ENCODE measurements at regions not wholly inside any gene's neighbourhood (a gene's known extent, or its start where the extent isn't known, plus 50 kb on each side); places are given as distances from the start of the nearest gene placed in this dataset.

DNA sequence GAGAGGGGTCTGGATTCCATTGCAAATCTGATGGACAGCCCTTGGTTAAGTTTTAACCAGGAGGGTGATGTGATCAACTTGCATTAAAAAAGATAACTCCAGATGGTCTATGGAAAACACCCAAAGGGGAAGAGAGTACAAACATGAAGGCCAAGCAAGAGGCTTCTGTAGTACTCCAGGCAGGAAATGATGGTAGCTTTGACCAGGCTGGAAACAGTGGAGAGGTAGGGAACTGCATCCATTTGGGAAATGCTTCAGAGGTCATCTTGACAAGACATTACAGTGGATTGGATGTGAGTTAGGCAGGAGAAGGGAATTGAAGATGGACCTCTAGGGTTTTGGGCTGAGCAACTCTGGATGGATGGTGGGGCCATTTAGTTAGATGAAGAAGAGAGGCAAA lies 391.1 kb downstream of the IPO8 start:
- H3K27me3 ChIP-seq (ENCODE audit: control insufficient read depth, extremely low read depth, insufficient read depth, low read length): no peaks in the 10 kb centered on the region
- no peak overlapping the region for H3K4me2 ChIP-seq (ENCODE audit: control insufficient read depth, extremely low read depth, insufficient read depth, low read depth, low read length)
- no peak for TF ChIP-seq EZH2 (IDR thresholded peaks at IDR 0.05; ENCODE audit: low read length)
- TF ChIP-seq, protein P1, sequence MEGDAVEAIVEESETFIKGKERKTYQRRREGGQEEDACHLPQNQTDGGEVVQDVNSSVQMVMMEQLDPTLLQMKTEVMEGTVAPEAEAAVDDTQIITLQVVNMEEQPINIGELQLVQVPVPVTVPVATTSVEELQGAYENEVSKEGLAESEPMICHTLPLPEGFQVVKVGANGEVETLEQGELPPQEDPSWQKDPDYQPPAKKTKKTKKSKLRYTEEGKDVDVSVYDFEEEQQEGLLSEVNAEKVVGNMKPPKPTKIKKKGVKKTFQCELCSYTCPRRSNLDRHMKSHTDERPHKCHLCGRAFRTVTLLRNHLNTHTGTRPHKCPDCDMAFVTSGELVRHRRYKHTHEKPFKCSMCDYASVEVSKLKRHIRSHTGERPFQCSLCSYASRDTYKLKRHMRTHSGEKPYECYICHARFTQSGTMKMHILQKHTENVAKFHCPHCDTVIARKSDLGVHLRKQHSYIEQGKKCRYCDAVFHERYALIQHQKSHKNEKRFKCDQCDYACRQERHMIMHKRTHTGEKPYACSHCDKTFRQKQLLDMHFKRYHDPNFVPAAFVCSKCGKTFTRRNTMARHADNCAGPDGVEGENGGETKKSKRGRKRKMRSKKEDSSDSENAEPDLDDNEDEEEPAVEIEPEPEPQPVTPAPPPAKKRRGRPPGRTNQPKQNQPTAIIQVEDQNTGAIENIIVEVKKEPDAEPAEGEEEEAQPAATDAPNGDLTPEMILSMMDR (optimal IDR thresholded peaks at IDR 0.05 in 1 of 3, IDR thresholded peaks at IDR 0.05 in 1 of 3, conservative IDR thresholded peaks at IDR 0.05 in 1 of 3; ENCODE audit: extremely low read depth in 1 of 3, insufficient read depth in 2 of 3, low read length in 3 of 3): no peak
- H3K9ac ChIP-seq (ENCODE audit: control insufficient read depth, extremely low read depth, insufficient read depth, low read length): no peak overlapping the region
- no peak overlapping the region for H2AFZ ChIP-seq (ENCODE audit: control insufficient read depth, low read length)
- dilution Hi-C loops (cut with MboI; ENCODE audit: extremely low pct_ligation_motif_present, low sequenced_read_pairs): no loop called here
- no peaks in the 10 kb centered on the region for H3K9me1 ChIP-seq (ENCODE audit: control insufficient read depth, extremely low read depth, insufficient read depth, low read length)
- peaks cover 9% of the 10 kb centered on the region for H3K4me1 ChIP-seq (ENCODE audit: control insufficient read depth, extremely low read depth, insufficient read depth, low read length)
- H4K20me1 ChIP-seq (ENCODE audit: control insufficient read depth, extremely low read depth, insufficient read depth, low read length): no peaks in the 10 kb centered on the region
- no peak for DNase-seq (ENCODE audit: low read depth, low spot score)
- H3K79me2 ChIP-seq (ENCODE audit: control insufficient read depth, insufficient read depth, low read length): no peaks in the 10 kb centered on the region
- H3K27ac ChIP-seq (ENCODE audit: control insufficient read depth, insufficient read depth, low read length): no peak overlapping the region
- FAIRE-seq: no peak
- no peaks in the 10 kb centered on the region for H3K9me3 ChIP-seq (ENCODE audit: control insufficient read depth, low read depth, low read length)
- no peak overlapping the region for H3K4me3 ChIP-seq (ENCODE audit: control insufficient read depth in 2 of 3, extremely low read depth in 1 of 3, insufficient read depth in 2 of 3, low read depth in 1 of 3, low read length in 3 of 3)
- no peaks in the 10 kb centered on the region for H3K36me3 ChIP-seq (ENCODE audit: control insufficient read depth in 2 of 2, extremely low read depth in 1 of 2, insufficient read depth in 2 of 2, low read length in 2 of 2)

DNA sequence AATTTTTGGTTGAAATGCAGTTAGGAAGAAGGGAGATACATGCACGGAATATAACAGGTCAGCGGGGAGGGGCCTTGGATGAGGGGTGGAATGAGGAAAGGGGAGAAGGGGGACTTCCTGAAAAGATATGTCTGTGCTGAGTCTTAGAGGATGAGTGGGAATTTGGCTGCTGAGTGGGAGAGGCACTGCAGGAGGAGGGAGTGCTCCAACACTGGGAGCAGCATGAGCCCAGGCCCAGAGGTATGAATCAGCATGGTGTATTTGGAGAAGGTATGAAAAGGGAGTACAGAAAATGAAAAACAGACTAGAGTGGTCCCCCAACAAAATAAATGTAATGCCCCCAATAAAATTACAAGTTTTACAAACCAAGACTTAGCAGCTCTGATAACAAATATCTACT lies 394.4 kb downstream of the IPO8 start:
- FAIRE-seq (no peak), DNase-seq (ENCODE audit: low read depth, low spot score) (no peak)
- Histone ChIP-seq H3K9ac (ENCODE audit: control insufficient read depth, extremely low read depth, insufficient read depth, low read length) (no peak overlapping the region), H3K4me1 (ENCODE audit: control insufficient read depth, extremely low read depth, insufficient read depth, low read length) (no peaks in the 10 kb centered on the region), H4K20me1 (ENCODE audit: control insufficient read depth, extremely low read depth, insufficient read depth, low read length) (no peaks in the 10 kb centered on the region), H3K9me3 (ENCODE audit: control insufficient read depth, low read depth, low read length) (no peaks in the 10 kb centered on the region), H2AFZ (ENCODE audit: control insufficient read depth, low read length) (no peak overlapping the region), H3K27ac (ENCODE audit: control insufficient read depth, insufficient read depth, low read length) (no peak overlapping the region), H3K36me3 (ENCODE audit: control insufficient read depth in 2 of 2, extremely low read depth in 1 of 2, insufficient read depth in 2 of 2, low read length in 2 of 2) (no peaks in the 10 kb centered on the region), H3K9me1 (ENCODE audit: control insufficient read depth, extremely low read depth, insufficient read depth, low read length) (no peaks in the 10 kb centered on the region), H3K4me3 (ENCODE audit: control insufficient read depth in 2 of 3, extremely low read depth in 1 of 3, insufficient read depth in 2 of 3, low read depth in 1 of 3, low read length in 3 of 3) (no peak overlapping the region), H3K27me3 (ENCODE audit: control insufficient read depth, extremely low read depth, insufficient read depth, low read length) (no peaks in the 10 kb centered on the region), H3K79me2 (ENCODE audit: control insufficient read depth, insufficient read depth, low read length) (no peaks in the 10 kb centered on the region), H3K4me2 (ENCODE audit: control insufficient read depth, extremely low read depth, insufficient read depth, low read depth, low read length) (no peak overlapping the region)
- TF ChIP-seq EZH2 (IDR thresholded peaks at IDR 0.05; ENCODE audit: low read length): no peak
- TF ChIP-seq, protein P1 (optimal IDR thresholded peaks at IDR 0.05 in 1 of 3, IDR thresholded peaks at IDR 0.05 in 1 of 3, conservative IDR thresholded peaks at IDR 0.05 in 1 of 3; ENCODE audit: extremely low read depth in 1 of 3, insufficient read depth in 2 of 3, low read length in 3 of 3): no peak
- dilution Hi-C loops (cut with MboI; ENCODE audit: extremely low pct_ligation_motif_present, low sequenced_read_pairs): no loop called here

Data from keratinocyte (primary cell).